Fibroblast of the aortic adventitia (primary cell): ENCODE measurements at regions not wholly inside any gene's neighbourhood (a gene's known extent, or its start where the extent isn't known, plus 50 kb on each side); places are given as distances from the start of the nearest gene placed in this dataset.
A peak's percentile ranks its signal among the peaks of the same experiment; 100 is the strongest.
"Not testable (repeated sequence)": the region's sequence is repeated elsewhere in the genome, so short reads cannot be mapped to it uniquely, and the experiment has no call there.

Source experiments
- DNase-seq: peaks from one replicate; pipeline ENCODE4 v3.0.0-alpha.2; 2010; ENCODE audit warnings: low read depth
- H3K4me3 ChIP-seq: 2 replicates; pipeline ENCODE4 v1.5.1; 2011; ENCODE audit warnings: low read depth, mild to moderate bottlenecking, control low read depth, low read length, moderate library complexity
- CTCF ChIP-seq: IDR thresholded peaks from 2 replicates; pipeline ENCODE4 v1.5.1; 2011; ENCODE audit warnings: mild to moderate bottlenecking, low read length, control low read depth, inconsistent platforms; ENCODE audit not compliant: insufficient read depth

GRCh38 chr2:138382672-138383071, 118.9 kb upstream of the SPOPL start:
- H3K4me3 ChIP-seq, result no peak overlapping the region
- no peak for TF ChIP-seq CTCF
- DNase-seq, result no peak

- not testable (repeated sequence) for DNase-seq, H3K4me3 ChIP-seq
These were observed 115.4 kb upstream of the SPOPL start for GRCh38 chr2:138386191-138386590.

- DNase-seq, result no peak
- no peak for TF ChIP-seq CTCF
- no peak overlapping the region for H3K4me3 ChIP-seq
These were observed 112.5 kb upstream of the SPOPL start for GRCh38 chr2:138389063-138389462.

GRCh38 chr2:138390316-138390945, 111.1 kb upstream of the SPOPL start:
- no peak overlapping the region for H3K4me3 ChIP-seq
- DNase-seq, result no peak
- no peak for TF ChIP-seq CTCF

- TF ChIP-seq CTCF, result no peak
- H3K4me3 ChIP-seq, result no peak overlapping the region
- no peak for DNase-seq
These were observed 109.6 kb upstream of the SPOPL start for GRCh38 chr2:138391946-138392345.

- peak; percentile 85 for DNase-seq
- TF ChIP-seq CTCF, result no peak
- H3K4me3 ChIP-seq, result no peak overlapping the region
These were observed 105.8 kb upstream of the SPOPL start for GRCh38 chr2:138395565-138396306.

- no peak overlapping the region for H3K4me3 ChIP-seq
- no peak for DNase-seq
- TF ChIP-seq CTCF, result no peak
These were observed 104.7 kb upstream of the SPOPL start for GRCh38 chr2:138396843-138397242.
